ENCODE measurements at regions not wholly inside any gene's neighbourhood (a gene's known extent, or its start where the extent isn't known, plus 50 kb on each side); places are given as distances from the start of the nearest gene placed in this dataset.

GRCh38 chr6:113128661-113129060 lies 728.5 kb upstream of the MARCKS start:
- no peak for DNase-seq (ENCODE audit: low read depth in 2 of 2, low spot score in 1 of 2)

- no peak for DNase-seq (ENCODE audit: low read depth in 2 of 2, low spot score in 1 of 2)
Observed at GRCh38 chr6:113129991-113130390, 727.2 kb upstream of the MARCKS start.

GRCh38 chr6:113137426-113137825 lies 719.7 kb upstream of the MARCKS start:
- no peak for DNase-seq (ENCODE audit: low read depth in 2 of 2, low spot score in 1 of 2)

DNA sequence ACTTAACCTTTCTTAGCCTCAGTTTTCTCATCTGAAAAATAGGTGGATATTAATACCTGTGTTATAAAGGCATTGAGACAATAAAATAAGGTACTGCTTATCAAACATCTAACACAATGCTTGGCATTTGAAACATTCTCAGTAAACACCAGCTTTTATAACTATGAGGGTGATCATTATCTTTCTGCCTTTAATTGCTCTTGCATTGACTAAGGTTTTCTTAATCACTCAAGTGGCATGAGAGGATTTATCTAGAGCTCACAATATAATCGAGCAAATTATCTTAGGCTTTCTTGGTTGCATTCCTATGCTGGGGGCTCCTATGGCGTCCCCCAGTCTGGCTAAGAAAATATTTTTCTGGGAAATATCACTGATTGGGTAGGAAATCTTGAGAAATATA lies 716.4 kb upstream of the MARCKS start:
- DNase-seq (ENCODE audit: low read depth in 2 of 2, low spot score in 1 of 2) = no peak

- DNase-seq (ENCODE audit: low read depth in 2 of 2, low spot score in 1 of 2) = no peak
Observed at GRCh38 chr6:113141901-113142300, 715.2 kb upstream of the MARCKS start.

- DNase-seq (ENCODE audit: low read depth in 2 of 2, low spot score in 1 of 2) = no peak
Observed at GRCh38 chr6:113142671-113143174, 714.4 kb upstream of the MARCKS start.

- no peak for DNase-seq (ENCODE audit: low read depth in 2 of 2, low spot score in 1 of 2)
Observed at GRCh38 chr6:113143206-113143605, 713.9 kb upstream of the MARCKS start.

DNA sequence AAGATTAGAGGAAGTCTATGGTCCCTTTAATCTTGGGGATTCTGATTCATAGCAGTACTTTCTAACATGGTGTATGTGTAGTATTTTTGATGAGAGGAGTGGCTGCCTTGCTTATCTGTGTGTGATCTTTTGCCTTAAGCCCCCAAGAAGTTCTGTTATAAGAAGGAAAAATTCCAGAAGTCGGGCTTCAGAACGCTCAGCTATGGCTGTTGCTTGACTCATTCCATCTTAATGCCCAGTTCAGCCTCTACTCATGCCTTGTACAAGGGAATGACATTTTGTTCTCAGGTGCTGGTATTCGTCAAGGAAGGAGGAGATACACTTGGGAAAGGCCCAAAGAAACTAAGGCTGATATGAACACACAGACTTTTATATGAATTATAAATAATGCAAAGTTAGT lies 713.0 kb upstream of the MARCKS start:
- no peak for DNase-seq (ENCODE audit: low read depth in 2 of 2, low spot score in 1 of 2)

- DNase-seq (ENCODE audit: low read depth in 2 of 2, low spot score in 1 of 2) = no peak
Observed at GRCh38 chr6:113146878-113147277, 710.3 kb upstream of the MARCKS start.

GRCh38 chr6:113147544-113147943 lies 709.6 kb upstream of the MARCKS start:
- DNase-seq (ENCODE audit: low read depth in 2 of 2, low spot score in 1 of 2) = no peak

DNA sequence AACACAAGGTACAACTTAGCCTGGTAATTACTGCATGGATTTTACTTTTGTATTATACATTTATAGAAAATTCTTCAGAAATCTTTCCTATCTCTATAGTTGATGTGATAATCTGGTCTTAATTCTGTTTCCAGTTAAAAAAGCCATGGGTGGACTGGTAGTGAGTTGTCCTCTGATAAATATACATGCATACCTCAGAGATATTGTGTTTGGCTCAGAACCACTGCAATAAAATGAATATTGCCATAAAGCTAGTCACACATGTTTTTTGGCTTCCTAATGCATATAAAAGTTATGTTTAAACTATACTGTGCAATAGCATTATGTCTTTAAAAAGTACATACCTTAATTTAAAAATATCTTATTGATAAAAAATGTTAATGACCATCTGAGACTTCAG lies 708.6 kb upstream of the MARCKS start:
- DNase-seq (ENCODE audit: low read depth in 2 of 2, low spot score in 1 of 2) = no peak

- no peak for DNase-seq (ENCODE audit: low read depth in 2 of 2, low spot score in 1 of 2)
Observed at GRCh38 chr6:113149511-113149910, 707.6 kb upstream of the MARCKS start.

DNA sequence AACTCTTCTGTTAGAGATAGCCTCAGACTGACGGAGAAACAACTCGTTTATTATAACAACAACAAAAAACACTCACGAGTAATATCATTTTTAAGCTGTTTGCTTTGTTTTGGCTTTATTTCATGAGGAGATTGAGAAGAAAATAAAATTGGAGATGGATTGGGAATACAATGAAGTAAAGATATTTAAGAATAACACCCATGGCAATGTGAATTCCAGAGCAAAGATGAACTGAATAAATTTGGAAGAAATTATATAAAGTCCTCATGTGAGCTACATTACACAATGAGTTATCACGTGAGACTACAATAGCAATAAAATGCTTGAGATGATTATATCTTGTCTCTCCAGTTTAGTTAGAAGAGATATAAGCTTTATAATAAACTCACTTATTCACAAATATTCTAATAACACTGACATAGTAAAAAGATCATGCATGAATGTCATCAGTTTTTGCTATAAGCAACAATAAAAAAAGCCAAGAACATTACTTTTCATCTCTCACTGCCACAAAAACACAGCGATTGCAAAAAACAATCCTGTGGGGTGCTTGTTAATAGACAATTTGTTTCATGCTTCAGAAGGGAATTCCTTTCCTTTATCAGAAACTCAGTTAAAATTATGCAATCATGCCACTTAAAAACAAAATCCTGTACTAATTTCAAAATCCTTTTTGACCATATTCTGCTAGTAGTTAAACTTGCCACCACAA lies 696.7 kb upstream of the MARCKS start:
- no peak for DNase-seq (ENCODE audit: low read depth in 2 of 2, low spot score in 1 of 2)

DNA sequence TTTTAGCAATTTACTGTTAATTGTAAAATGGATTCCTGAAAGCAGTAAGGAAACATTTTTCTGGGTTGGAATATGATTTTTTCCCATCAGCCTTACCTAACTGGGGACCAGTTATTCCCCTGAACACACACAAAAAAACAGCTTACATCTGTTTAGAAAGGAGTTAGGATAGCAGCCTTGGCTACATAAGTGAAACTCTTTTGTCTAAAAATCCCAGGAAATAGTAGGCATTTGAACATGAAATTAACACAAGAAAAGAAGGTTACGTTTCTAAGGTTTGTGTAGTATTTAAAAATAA lies 696.2 kb upstream of the MARCKS start:
- no peak for DNase-seq (ENCODE audit: low read depth in 2 of 2, low spot score in 1 of 2)

- no peak for DNase-seq (ENCODE audit: low read depth in 2 of 2, low spot score in 1 of 2)
Observed at GRCh38 chr6:113162739-113163138, 694.4 kb upstream of the MARCKS start.

- no peak for DNase-seq (ENCODE audit: low read depth in 2 of 2, low spot score in 1 of 2)
Observed at GRCh38 chr6:113168057-113168456, 689.1 kb upstream of the MARCKS start.

GRCh38 chr6:113169484-113169883 lies 687.7 kb upstream of the MARCKS start:
- no peak for DNase-seq (ENCODE audit: low read depth in 2 of 2, low spot score in 1 of 2)

DNA sequence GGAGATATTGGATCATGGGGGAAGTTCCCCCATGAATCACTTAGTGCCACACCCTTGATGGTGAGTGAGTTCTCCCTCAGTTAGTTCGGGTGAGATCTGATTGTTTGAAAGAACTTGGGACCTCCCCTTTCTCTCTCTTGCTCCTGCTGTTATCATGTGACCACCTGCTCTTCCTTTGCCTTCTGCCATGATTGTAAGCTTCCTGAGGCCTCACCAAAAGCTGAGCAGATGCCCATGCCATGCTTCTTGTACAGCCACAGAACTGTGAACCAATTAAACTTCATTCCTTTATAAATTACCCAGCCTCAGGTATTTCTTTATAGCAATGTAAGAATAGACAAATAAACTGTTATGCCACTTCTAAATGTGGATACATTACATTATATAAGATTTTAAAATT lies 686.7 kb upstream of the MARCKS start:
- no peak for DNase-seq (ENCODE audit: low read depth in 2 of 2, low spot score in 1 of 2)

DNA sequence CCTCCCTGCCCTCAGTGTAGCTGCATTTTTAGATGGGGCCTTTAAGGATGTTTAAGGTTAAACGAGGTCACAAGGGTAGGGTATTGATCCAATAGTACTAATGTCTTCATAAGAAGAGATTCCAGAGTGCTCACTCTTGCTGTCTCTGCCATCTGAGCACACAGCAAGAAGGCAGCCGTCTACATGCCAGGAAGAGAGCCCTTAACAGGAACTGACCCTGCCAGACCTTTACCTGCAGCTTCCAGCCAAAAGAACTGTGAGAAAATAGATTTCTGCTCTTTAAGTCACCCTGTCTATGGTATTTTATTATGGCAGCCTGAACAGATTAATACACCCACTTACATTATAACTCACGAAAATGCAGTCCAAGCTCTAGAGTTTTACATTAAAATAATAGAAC lies 685.3 kb upstream of the MARCKS start:
- DNase-seq (ENCODE audit: low read depth in 2 of 2, low spot score in 1 of 2) = no peak

GRCh38 chr6:113172531-113172966 lies 684.6 kb upstream of the MARCKS start:
- no peak for DNase-seq (ENCODE audit: low read depth in 2 of 2, low spot score in 1 of 2)

- no peak for DNase-seq (ENCODE audit: low read depth in 2 of 2, low spot score in 1 of 2)
Observed at GRCh38 chr6:113178349-113178748, 678.8 kb upstream of the MARCKS start.

- no peak for DNase-seq (ENCODE audit: low read depth in 2 of 2, low spot score in 1 of 2)
Observed at GRCh38 chr6:113181164-113181563, 676.0 kb upstream of the MARCKS start.

GRCh38 chr6:113182370-113183141 lies 674.6 kb upstream of the MARCKS start:
- no peak for DNase-seq (ENCODE audit: low read depth in 2 of 2, low spot score in 1 of 2)

Data from stimulated activated CD8-positive, alpha-beta memory T cell treated with anti-CD3 and anti-CD28 coated beads, Interleukin-4, amount 100 ng/mL, for 4 hours (primary cell).